ENCODE measurements at regions not wholly inside any gene's neighbourhood (a gene's known extent, or its start where the extent isn't known, plus 50 kb on each side); places are given as distances from the start of the nearest gene placed in this dataset.
"Not testable (repeated sequence)": the region's sequence is repeated elsewhere in the genome, so short reads cannot be mapped to it uniquely, and the experiment has no call there.

GRCh38 chr14:66311990-66312389 is 174.2 kb upstream of the CCDC196 start:
- Mint-ChIP-seq H3K36me3 (peaks cover 7% of the 10 kb centered on the region), H3K4me3 (no peak overlapping the region), H3K4me1 (no peaks in the 10 kb centered on the region), H3K27ac (no peak overlapping the region), H3K9me3 (peaks cover 0 to 10% (median 2%) of the 10 kb centered on the region in 7 donors), H3K27me3 (no peaks in the 10 kb centered on the region)
- no peak for ATAC-seq (ENCODE audit: low read depth in 2 of 2)
- H3K36me3 ChIP-seq (ENCODE audit: control insufficient read depth, insufficient read depth, low read length) = no peaks in the 10 kb centered on the region
- H3K4me1 ChIP-seq (ENCODE audit: control insufficient read depth, insufficient read depth, low read length, poor library complexity, severe bottlenecking) = no peaks in the 10 kb centered on the region
- no peaks in the 10 kb centered on the region for H3K27me3 ChIP-seq (ENCODE audit: control insufficient read depth, insufficient read depth, low read length)
- peaks cover 0 to 3% of the 10 kb centered on the region in 2 experiments for H3K9me3 ChIP-seq (ENCODE audit: control insufficient read depth in 2 of 2, low read length in 2 of 2)
- H3K27ac ChIP-seq (ENCODE audit: insufficient read depth, low read length, poor library complexity, severe bottlenecking) = no peak overlapping the region
- no peak overlapping the region for H3K4me3 ChIP-seq (ENCODE audit: low read depth, low read length)
- no peak for DNase-seq

- Mint-ChIP-seq H3K4me1 (no peaks in the 10 kb centered on the region), H3K36me3 (peaks cover 4% of the 10 kb centered on the region), H3K27ac (no peak overlapping the region), H3K9me3 (peaks cover 0 to 13% (median 1%) of the 10 kb centered on the region in 7 donors), H3K4me3 (no peak overlapping the region), H3K27me3 (no peaks in the 10 kb centered on the region)
- no peaks in the 10 kb centered on the region for H3K27me3 ChIP-seq (ENCODE audit: control insufficient read depth, insufficient read depth, low read length)
- no peak for DNase-seq
- peaks cover 0 to 7% of the 10 kb centered on the region in 2 experiments for H3K9me3 ChIP-seq (ENCODE audit: control insufficient read depth in 2 of 2, low read length in 2 of 2)
- no peaks in the 10 kb centered on the region for H3K36me3 ChIP-seq (ENCODE audit: control insufficient read depth, insufficient read depth, low read length)
- H3K4me3 ChIP-seq (ENCODE audit: low read depth, low read length) = no peak overlapping the region
- ATAC-seq (ENCODE audit: low read depth in 2 of 2) = no peak
- no peak overlapping the region for H3K27ac ChIP-seq (ENCODE audit: insufficient read depth, low read length, poor library complexity, severe bottlenecking)
- no peaks in the 10 kb centered on the region for H3K4me1 ChIP-seq (ENCODE audit: control insufficient read depth, insufficient read depth, low read length, poor library complexity, severe bottlenecking)
Measured at GRCh38 chr14:66312451-66312850, 173.7 kb upstream of the CCDC196 start.

DNA sequence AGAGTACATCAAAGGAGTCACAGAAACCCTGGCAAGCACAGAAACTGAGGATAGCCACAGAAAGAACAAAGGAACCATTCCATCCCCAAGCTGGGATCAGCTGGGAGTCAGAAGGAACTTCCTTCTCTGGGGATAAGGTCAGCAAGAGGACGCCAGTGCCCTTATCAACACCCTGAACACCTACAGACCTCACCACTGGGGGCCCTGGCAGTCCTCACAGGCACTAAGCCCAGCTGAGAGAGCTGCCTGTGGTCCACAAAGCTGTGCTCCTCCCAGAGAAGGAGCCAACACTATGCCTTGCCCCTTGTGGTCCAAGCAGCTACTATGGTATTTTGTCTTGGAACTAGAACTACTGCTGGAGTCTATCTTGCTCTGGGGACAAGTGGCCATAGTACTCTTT is 171.1 kb upstream of the CCDC196 start:
- no peaks in the 10 kb centered on the region for H3K4me1 ChIP-seq (ENCODE audit: control insufficient read depth, insufficient read depth, low read length, poor library complexity, severe bottlenecking)
- Mint-ChIP-seq H3K9me3 (peaks cover 0 to 19% (median 3%) of the 10 kb centered on the region in 7 donors), H3K27ac (no peak overlapping the region), H3K4me3 (no peak overlapping the region), H3K36me3 (no peaks in the 10 kb centered on the region), H3K27me3 (no peaks in the 10 kb centered on the region), H3K4me1 (no peaks in the 10 kb centered on the region)
- DNase-seq = no peak
- no peak for ATAC-seq (ENCODE audit: low read depth in 2 of 2)
- no peak overlapping the region for H3K27ac ChIP-seq (ENCODE audit: insufficient read depth, low read length, poor library complexity, severe bottlenecking)
- no peaks in the 10 kb centered on the region for H3K27me3 ChIP-seq (ENCODE audit: control insufficient read depth, insufficient read depth, low read length)
- peaks cover 8 to 15% of the 10 kb centered on the region in 2 experiments for H3K9me3 ChIP-seq (ENCODE audit: control insufficient read depth in 2 of 2, low read length in 2 of 2)
- H3K4me3 ChIP-seq (ENCODE audit: low read depth, low read length) = no peak overlapping the region
- no peaks in the 10 kb centered on the region for H3K36me3 ChIP-seq (ENCODE audit: control insufficient read depth, insufficient read depth, low read length)

- Histone ChIP-seq H3K4me3 (ENCODE audit: low read depth, low read length) (no peak overlapping the region), H3K9me3 (ENCODE audit: control insufficient read depth in 2 of 2, low read length in 2 of 2) (peaks cover 8 to 15% of the 10 kb centered on the region in 2 experiments), H3K4me1 (ENCODE audit: control insufficient read depth, insufficient read depth, low read length, poor library complexity, severe bottlenecking) (no peaks in the 10 kb centered on the region), H3K27ac (ENCODE audit: insufficient read depth, low read length, poor library complexity, severe bottlenecking) (no peak overlapping the region), H3K36me3 (ENCODE audit: control insufficient read depth, insufficient read depth, low read length) (no peaks in the 10 kb centered on the region), H3K27me3 (ENCODE audit: control insufficient read depth, insufficient read depth, low read length) (no peaks in the 10 kb centered on the region)
- ATAC-seq (ENCODE audit: low read depth in 2 of 2) = no peak
- H3K27ac Mint-ChIP-seq = no peak overlapping the region
- H3K27me3 Mint-ChIP-seq = no peaks in the 10 kb centered on the region
- no peaks in the 10 kb centered on the region for H3K36me3 Mint-ChIP-seq
- no peaks in the 10 kb centered on the region for H3K4me1 Mint-ChIP-seq
- no peak for DNase-seq
- peaks cover 0 to 22% (median 3%) of the 10 kb centered on the region in 7 donors for H3K9me3 Mint-ChIP-seq
- no peak overlapping the region for H3K4me3 Mint-ChIP-seq
Measured at GRCh38 chr14:66315548-66315947, 170.6 kb upstream of the CCDC196 start.

- no peak overlapping the region for H3K4me3 ChIP-seq (ENCODE audit: low read depth, low read length)
- peaks cover 0 to 13% (median 3%) of the 10 kb centered on the region in 7 donors for H3K9me3 Mint-ChIP-seq
- H3K36me3 ChIP-seq (ENCODE audit: control insufficient read depth, insufficient read depth, low read length) = no peaks in the 10 kb centered on the region
- no peaks in the 10 kb centered on the region for H3K4me1 ChIP-seq (ENCODE audit: control insufficient read depth, insufficient read depth, low read length, poor library complexity, severe bottlenecking)
- no peaks in the 10 kb centered on the region for H3K36me3 Mint-ChIP-seq
- H3K27ac Mint-ChIP-seq = no peak overlapping the region
- no peaks in the 10 kb centered on the region for H3K27me3 ChIP-seq (ENCODE audit: control insufficient read depth, insufficient read depth, low read length)
- no peak for ATAC-seq (ENCODE audit: low read depth in 2 of 2)
- peaks cover 7 to 8% of the 10 kb centered on the region in 2 experiments for H3K9me3 ChIP-seq (ENCODE audit: control insufficient read depth in 2 of 2, low read length in 2 of 2)
- H3K27ac ChIP-seq (ENCODE audit: insufficient read depth, low read length, poor library complexity, severe bottlenecking) = no peak overlapping the region
- H3K4me3 Mint-ChIP-seq = no peak overlapping the region
- DNase-seq = no peak
- no peaks in the 10 kb centered on the region for H3K27me3 Mint-ChIP-seq
- no peaks in the 10 kb centered on the region for H3K4me1 Mint-ChIP-seq
Measured at GRCh38 chr14:66322564-66322963, 163.6 kb upstream of the CCDC196 start.

DNA sequence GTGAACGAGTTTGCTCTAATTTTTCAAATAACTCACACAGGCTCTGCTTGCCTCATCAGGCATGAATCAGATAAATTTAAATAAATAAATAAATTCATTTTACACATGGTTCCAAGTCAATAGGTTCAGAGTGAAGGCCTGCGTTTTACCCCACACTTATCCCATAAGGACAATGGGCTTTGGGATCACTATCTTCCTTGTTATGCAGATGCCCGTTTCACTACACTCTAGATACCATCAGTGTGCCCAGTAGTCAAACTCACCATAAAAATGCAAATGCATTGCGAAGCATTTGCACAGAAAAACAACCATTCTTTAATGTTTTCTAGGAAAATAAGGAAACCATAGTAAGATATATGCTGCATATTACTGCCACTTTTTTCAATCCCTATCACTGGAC is 155.9 kb upstream of the CCDC196 start:
- peaks cover 5% of the 10 kb centered on the region for H3K36me3 Mint-ChIP-seq
- no peak overlapping the region for H3K27ac Mint-ChIP-seq

DNA sequence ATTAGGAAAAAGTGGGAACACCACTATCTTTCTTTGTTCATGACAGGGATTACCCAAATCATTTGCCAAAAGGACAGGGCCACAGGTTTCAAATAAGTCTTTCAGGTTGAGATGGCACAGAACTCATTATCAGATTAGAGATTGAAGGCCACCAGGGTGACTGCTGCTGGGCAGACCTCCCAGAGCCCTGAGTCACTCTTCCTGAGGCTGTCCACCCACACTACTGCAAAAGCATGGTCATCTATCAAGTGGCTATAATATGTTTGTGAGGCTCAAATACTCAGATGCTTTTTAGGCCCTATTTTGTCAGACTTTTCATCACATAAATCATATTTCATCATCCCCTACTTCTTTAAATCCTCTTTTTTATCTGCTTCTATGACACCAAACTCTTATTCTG is 155.3 kb upstream of the CCDC196 start:
- Histone ChIP-seq H3K27ac (ENCODE audit: insufficient read depth, low read length, poor library complexity, severe bottlenecking) (no peak overlapping the region), H3K9me3 (ENCODE audit: control insufficient read depth in 2 of 2, low read length in 2 of 2) (no peaks in the 10 kb centered on the region), H3K27me3 (ENCODE audit: control insufficient read depth, insufficient read depth, low read length) (no peaks in the 10 kb centered on the region), H3K4me1 (ENCODE audit: control insufficient read depth, insufficient read depth, low read length, poor library complexity, severe bottlenecking) (no peaks in the 10 kb centered on the region), H3K4me3 (ENCODE audit: low read depth, low read length) (no peak overlapping the region), H3K36me3 (ENCODE audit: control insufficient read depth, insufficient read depth, low read length) (no peaks in the 10 kb centered on the region)
- no peak overlapping the region for H3K27ac Mint-ChIP-seq
- peaks cover 9% of the 10 kb centered on the region for H3K36me3 Mint-ChIP-seq
- no peak overlapping the region for H3K4me3 Mint-ChIP-seq
- H3K9me3 Mint-ChIP-seq = peaks cover 0 to 7% (median 5%) of the 10 kb centered on the region in 7 donors
- H3K27me3 Mint-ChIP-seq = peaks cover 5% of the 10 kb centered on the region
- no peak for ATAC-seq (ENCODE audit: low read depth in 2 of 2)
- peaks cover 0 to 2% (median 0%) of the 10 kb centered on the region in 4 donors for H3K4me1 Mint-ChIP-seq
- DNase-seq = no peak

More for the DNA sequence above, 155.9 kb upstream of the CCDC196 start:
- no peaks in the 10 kb centered on the region for H3K27me3 ChIP-seq (ENCODE audit: control insufficient read depth, insufficient read depth, low read length)
- ATAC-seq (ENCODE audit: low read depth in 2 of 2) (no peak), DNase-seq (no peak)
- H3K4me3 ChIP-seq (ENCODE audit: low read depth, low read length) = no peak overlapping the region
- H3K27ac ChIP-seq (ENCODE audit: insufficient read depth, low read length, poor library complexity, severe bottlenecking) = no peak overlapping the region
- H3K4me1 ChIP-seq (ENCODE audit: control insufficient read depth, insufficient read depth, low read length, poor library complexity, severe bottlenecking) = no peaks in the 10 kb centered on the region
- H3K9me3 Mint-ChIP-seq = peaks cover 0 to 5% (median under 1%) of the 10 kb centered on the region in 7 donors
- no peak overlapping the region for H3K4me3 Mint-ChIP-seq
- peaks cover 0 to 2% (median 0%) of the 10 kb centered on the region in 4 donors for H3K4me1 Mint-ChIP-seq
- no peaks in the 10 kb centered on the region for H3K36me3 ChIP-seq (ENCODE audit: control insufficient read depth, insufficient read depth, low read length)
- H3K9me3 ChIP-seq (ENCODE audit: control insufficient read depth in 2 of 2, low read length in 2 of 2) = no peaks in the 10 kb centered on the region
- no peaks in the 10 kb centered on the region for H3K27me3 Mint-ChIP-seq

GRCh38 chr14:66333293-66333692 is 152.9 kb upstream of the CCDC196 start:
- H3K4me3 ChIP-seq (ENCODE audit: low read depth, low read length); H3K9me3 ChIP-seq (ENCODE audit: control insufficient read depth in 2 of 2, low read length in 2 of 2); H3K27me3 Mint-ChIP-seq; H3K9me3 Mint-ChIP-seq; H3K36me3 Mint-ChIP-seq; H3K4me1 Mint-ChIP-seq; H3K27ac ChIP-seq (ENCODE audit: insufficient read depth, low read length, poor library complexity, severe bottlenecking); DNase-seq; H3K36me3 ChIP-seq (ENCODE audit: control insufficient read depth, insufficient read depth, low read length); H3K4me3 Mint-ChIP-seq; ATAC-seq (ENCODE audit: low read depth in 2 of 2); H3K4me1 ChIP-seq (ENCODE audit: control insufficient read depth, insufficient read depth, low read length, poor library complexity, severe bottlenecking); H3K27ac Mint-ChIP-seq; H3K27me3 ChIP-seq (ENCODE audit: control insufficient read depth, insufficient read depth, low read length): not testable (repeated sequence)

All from CD4-positive, CD25-positive, alpha-beta regulatory T cell (primary cell).